ENCODE measurements at regions not wholly inside any gene's neighbourhood (a gene's known extent, or its start where the extent isn't known, plus 50 kb on each side); places are given as distances from the start of the nearest gene placed in this dataset.
"Not testable (repeated sequence)": the region's sequence is repeated elsewhere in the genome, so short reads cannot be mapped to it uniquely, and the experiment has no call there.

DNA sequence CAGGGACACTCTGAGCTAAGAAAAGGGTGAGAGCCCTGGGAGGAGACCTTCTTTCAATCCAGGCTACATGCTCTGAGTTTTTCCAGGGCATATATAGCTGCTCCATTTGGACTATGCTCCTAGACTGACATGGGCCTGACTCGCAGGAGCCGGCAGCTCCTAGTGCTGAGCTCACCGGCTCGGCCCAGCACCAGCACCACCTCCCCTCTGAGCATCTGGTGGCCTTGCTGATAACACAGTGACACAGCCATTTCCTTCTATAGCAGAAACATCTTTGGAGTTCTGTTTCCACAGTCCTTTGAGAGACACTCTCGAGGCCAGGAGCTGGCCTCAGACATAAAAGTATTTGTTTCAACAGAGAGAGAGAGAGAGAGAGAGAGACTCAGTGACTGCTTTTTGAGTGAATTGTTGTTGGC lies 184.9 kb downstream of the TM9SF2 start:
- Histone ChIP-seq H3K27me3 (no peaks in the 10 kb centered on the region), H3K27ac (peak overlapping the region; percentile 18 to 20), H3K4me3 (no peak overlapping the region), H3K36me3 (no peaks in the 10 kb centered on the region), H3K4me1 (peaks cover 0 to 18% (median 9%) of the 10 kb centered on the region in 4 donors), H3K9me3 (no peaks in the 10 kb centered on the region)
- intact Hi-C loops (cut with DNase I; ENCODE audit: low total_unique reads), result no loop called here
- TF ChIP-seq CTCF (IDR thresholded peaks at IDR 0.05), result no peak
- DNase-seq, result no peak

DNA sequence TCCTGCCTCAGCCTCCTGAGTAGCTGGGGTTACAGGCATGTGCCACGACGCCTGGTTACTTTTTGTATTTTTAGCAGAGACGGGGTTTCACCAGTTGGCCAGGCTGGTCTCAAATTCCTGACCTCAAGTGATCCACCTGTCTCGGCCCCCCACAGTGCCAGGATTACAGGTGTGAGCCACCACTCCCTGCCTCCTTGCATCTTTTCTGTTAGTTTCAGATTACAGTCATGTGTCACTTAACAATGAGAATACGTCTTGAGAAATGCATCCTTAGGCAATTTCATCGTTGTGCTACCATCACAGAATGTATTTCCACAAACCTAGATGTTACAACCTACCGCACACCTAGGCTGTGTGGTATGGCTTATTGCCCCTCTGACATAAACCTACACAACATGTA lies 180.4 kb downstream of the TM9SF2 start:
- intact Hi-C loops (cut with DNase I; ENCODE audit: low total_unique reads), result no loop called here
- no peaks in the 10 kb centered on the region for H3K9me3 ChIP-seq
- no peak overlapping the region for H3K27ac ChIP-seq
- no peak for DNase-seq
- H3K27me3 ChIP-seq, result no peaks in the 10 kb centered on the region
- H3K4me3 ChIP-seq, result no peak overlapping the region
- no peak for TF ChIP-seq CTCF (IDR thresholded peaks at IDR 0.05)
- H3K36me3 ChIP-seq, result no peaks in the 10 kb centered on the region
- peaks cover 0 to 23% (median 18%) of the 10 kb centered on the region in 4 donors for H3K4me1 ChIP-seq

GRCh38 chr13:99677116-99677951 lies 176.1 kb downstream of the TM9SF2 start:
- Histone ChIP-seq H3K36me3 (no peaks in the 10 kb centered on the region), H3K4me3 (no peak overlapping the region), H3K27me3 (no peaks in the 10 kb centered on the region), H3K27ac (no peak overlapping the region), H3K9me3 (no peaks in the 10 kb centered on the region), H3K4me1 (peaks cover 0 to 12% (median 10%) of the 10 kb centered on the region in 4 donors)
- DNase-seq, result no peak
- TF ChIP-seq CTCF (IDR thresholded peaks at IDR 0.05), result no peak
- intact Hi-C loops (cut with DNase I; ENCODE audit: low total_unique reads), result no loop called here

GRCh38 chr13:99671746-99672145 lies 170.5 kb downstream of the TM9SF2 start:
- Histone ChIP-seq H3K4me1 (peaks cover 0 to 4% (median 1%) of the 10 kb centered on the region in 4 donors), H3K36me3 (no peaks in the 10 kb centered on the region), H3K4me3 (no peak overlapping the region), H3K9me3 (no peaks in the 10 kb centered on the region), H3K27ac (no peak overlapping the region), H3K27me3 (no peaks in the 10 kb centered on the region)
- DNase-seq, result no peak
- TF ChIP-seq CTCF (IDR thresholded peaks at IDR 0.05), result no peak
- intact Hi-C loops (cut with DNase I; ENCODE audit: low total_unique reads), result no loop called here

DNA sequence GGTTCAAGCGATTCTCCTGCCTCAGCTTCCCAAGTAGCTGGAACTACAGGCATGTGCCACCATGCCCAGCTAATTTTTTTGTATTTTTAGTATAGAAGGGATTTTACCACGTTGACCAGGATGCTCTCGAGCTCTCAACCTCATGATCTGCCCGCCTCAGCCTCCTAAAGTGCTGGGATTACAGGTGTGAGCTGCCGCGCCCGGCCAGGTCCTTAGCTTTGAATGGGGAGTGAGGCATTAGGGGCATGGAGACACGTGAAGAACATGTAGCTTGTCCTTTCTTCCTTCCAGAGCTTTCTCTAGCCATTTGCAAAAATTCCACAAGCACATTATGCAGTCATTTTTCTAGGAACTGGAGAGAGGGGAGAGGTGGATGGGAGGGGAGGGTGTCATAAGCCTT lies 167.8 kb downstream of the TM9SF2 start:
- H3K9me3 ChIP-seq, DNase-seq: not testable (repeated sequence)

GRCh38 chr13:99666146-99666805 lies 165.0 kb downstream of the TM9SF2 start:
- Histone ChIP-seq H3K36me3 (no peaks in the 10 kb centered on the region), H3K27me3 (no peaks in the 10 kb centered on the region), H3K4me3 (no peak overlapping the region), H3K4me1 (no peaks in the 10 kb centered on the region), H3K27ac (no peak overlapping the region), H3K9me3 (no peaks in the 10 kb centered on the region)
- intact Hi-C loops (cut with DNase I; ENCODE audit: low total_unique reads), result loop anchor here (5.0 kb wide), 1 partner anchor 846 kb away; no protein-coding TSS in a partner anchor
- no peak for TF ChIP-seq CTCF (IDR thresholded peaks at IDR 0.05)
- DNase-seq, result no peak

More for the DNA sequence above, 167.8 kb downstream of the TM9SF2 start:
- not testable (repeated sequence) for H3K36me3 ChIP-seq, H3K4me3 ChIP-seq, H3K27me3 ChIP-seq, H3K27ac ChIP-seq, H3K4me1 ChIP-seq
- intact Hi-C loops (cut with DNase I; ENCODE audit: low total_unique reads), result loop anchor here (5.0 kb wide), 1 partner anchor 843 kb away; no protein-coding TSS in a partner anchor
